ENCODE measurements at regions not wholly inside any gene's neighbourhood (a gene's known extent, or its start where the extent isn't known, plus 50 kb on each side); places are given as distances from the start of the nearest gene placed in this dataset.
"Not testable (repeated sequence)": the region's sequence is repeated elsewhere in the genome, so short reads cannot be mapped to it uniquely, and the experiment has no call there.

- no peak for DNase-seq (ENCODE audit: low spot score)
Measured at GRCh38 chr16:60815033-60815432, 1221.2 kb downstream of the CDH8 start.

GRCh38 chr16:60811657-60812056 is 1224.6 kb downstream of the CDH8 start:
- no peak for DNase-seq (ENCODE audit: low spot score)

GRCh38 chr16:60811051-60811608 is 1225.1 kb downstream of the CDH8 start:
- no peak for DNase-seq (ENCODE audit: low spot score)

- DNase-seq (ENCODE audit: low spot score) = no peak
Measured at GRCh38 chr16:60810250-60810649, 1226.0 kb downstream of the CDH8 start.

- DNase-seq (ENCODE audit: low spot score) = no peak
Measured at GRCh38 chr16:60792437-60792836, 1243.8 kb downstream of the CDH8 start.

GRCh38 chr16:60788631-60789030 is 1247.6 kb downstream of the CDH8 start:
- DNase-seq (ENCODE audit: low spot score) = no peak

GRCh38 chr16:60776281-60776680 is 1260.0 kb downstream of the CDH8 start:
- DNase-seq (ENCODE audit: low spot score) = no peak

GRCh38 chr16:60771138-60771537 is 1265.1 kb downstream of the CDH8 start:
- no peak for DNase-seq (ENCODE audit: low spot score)

GRCh38 chr16:60770384-60770783 is 1265.9 kb downstream of the CDH8 start:
- DNase-seq (ENCODE audit: low spot score) = not testable (repeated sequence)

- no peak for DNase-seq (ENCODE audit: low spot score)
Measured at GRCh38 chr16:60763869-60764268, 1272.4 kb downstream of the CDH8 start.

- DNase-seq (ENCODE audit: low spot score) = no peak
Measured at GRCh38 chr16:60755907-60756306, 1280.3 kb downstream of the CDH8 start.

- no peak for DNase-seq (ENCODE audit: low spot score)
Measured at GRCh38 chr16:60748366-60748765, 1287.9 kb downstream of the CDH8 start.

- no peak for DNase-seq (ENCODE audit: low spot score)
Measured at GRCh38 chr16:60744198-60744597, 1292.0 kb downstream of the CDH8 start.

GRCh38 chr16:60741810-60742209 is 1294.4 kb downstream of the CDH8 start:
- no peak for DNase-seq (ENCODE audit: low spot score)

- DNase-seq (ENCODE audit: low spot score) = no peak
Measured at GRCh38 chr16:60739737-60740683, 1296.2 kb downstream of the CDH8 start.

- DNase-seq (ENCODE audit: low spot score) = no peak
Measured at GRCh38 chr16:60731329-60732050, 1304.7 kb downstream of the CDH8 start.

- no peak for DNase-seq (ENCODE audit: low spot score)
Measured at GRCh38 chr16:60729051-60729450, 1307.2 kb downstream of the CDH8 start.

- DNase-seq (ENCODE audit: low spot score) = no peak
Measured at GRCh38 chr16:60727851-60728250, 1308.4 kb downstream of the CDH8 start.

GRCh38 chr16:60720060-60720459 is 1316.2 kb downstream of the CDH8 start:
- no peak for DNase-seq (ENCODE audit: low spot score)

GRCh38 chr16:60717808-60718207 is 1318.4 kb downstream of the CDH8 start:
- DNase-seq (ENCODE audit: low spot score) = no peak

GRCh38 chr16:60712144-60712543 is 1324.1 kb downstream of the CDH8 start:
- DNase-seq (ENCODE audit: low spot score) = no peak

GRCh38 chr16:60704726-60705125 is 1331.5 kb downstream of the CDH8 start:
- DNase-seq (ENCODE audit: low spot score) = no peak

Data from mesenteric fat pad (tissue), 1 donor.